22Rv1 (cell line): ENCODE measurements at regions not wholly inside any gene's neighbourhood (a gene's known extent, or its start where the extent isn't known, plus 50 kb on each side); places are given as distances from the start of the nearest gene placed in this dataset.
"Not testable (repeated sequence)": the region's sequence is repeated elsewhere in the genome, so short reads cannot be mapped to it uniquely, and the experiment has no call there.

Source experiments
- H3K27ac ChIP-seq: fragments of 450-650 bp; 2 replicates; pipeline ENCODE4 v1.5.1; 2017
- CTCF ChIP-seq: fragments of 450-650 bp; IDR thresholded peaks from 2 replicates; pipeline ENCODE4 v1.5.1; 2017; ENCODE audit warnings: mild to moderate bottlenecking
- ZFX ChIP-seq: fragments of 450-650 bp; IDR thresholded peaks from 2 replicates; pipeline ENCODE4 v1.6.1; 2017; ENCODE audit warnings: antibody characterized with exemption, borderline replicate concordance

GRCh38 chr5:131107128-131107527, 57.9 kb downstream of the HINT1 start:
- H3K27ac ChIP-seq = no peak overlapping the region
- TF ChIP-seq CTCF (no peak), ZFX (no peak)

GRCh38 chr5:131104169-131104808, 60.8 kb downstream of the HINT1 start:
- no peak overlapping the region for H3K27ac ChIP-seq
- no peak for TF ChIP-seq ZFX
- TF ChIP-seq CTCF = no peak

GRCh38 chr5:131096774-131097710, 68.0 kb downstream of the HINT1 start:
- H3K27ac ChIP-seq = no peak overlapping the region
- no peak for TF ChIP-seq CTCF
- TF ChIP-seq ZFX = no peak

GRCh38 chr5:131095561-131095960, 69.5 kb downstream of the HINT1 start:
- H3K27ac ChIP-seq = not testable (repeated sequence)

GRCh38 chr5:131084436-131084835, 80.6 kb downstream of the HINT1 start:
- TF ChIP-seq ZFX (no peak), CTCF (no peak)
- no peak overlapping the region for H3K27ac ChIP-seq

- TF ChIP-seq CTCF = no peak
- no peak for TF ChIP-seq ZFX
Measured at GRCh38 chr5:131081913-131082488, 83.1 kb downstream of the HINT1 start.

GRCh38 chr5:131081374-131081773, 83.7 kb downstream of the HINT1 start:
- no peak overlapping the region for H3K27ac ChIP-seq
- TF ChIP-seq ZFX (no peak), CTCF (no peak)

More at GRCh38 chr5:131081913-131082488, 83.1 kb downstream of the HINT1 start:
- H3K27ac ChIP-seq = no peak overlapping the region
